ENCODE measurements at regions not wholly inside any gene's neighbourhood (a gene's known extent, or its start where the extent isn't known, plus 50 kb on each side); places are given as distances from the start of the nearest gene placed in this dataset.

DNA sequence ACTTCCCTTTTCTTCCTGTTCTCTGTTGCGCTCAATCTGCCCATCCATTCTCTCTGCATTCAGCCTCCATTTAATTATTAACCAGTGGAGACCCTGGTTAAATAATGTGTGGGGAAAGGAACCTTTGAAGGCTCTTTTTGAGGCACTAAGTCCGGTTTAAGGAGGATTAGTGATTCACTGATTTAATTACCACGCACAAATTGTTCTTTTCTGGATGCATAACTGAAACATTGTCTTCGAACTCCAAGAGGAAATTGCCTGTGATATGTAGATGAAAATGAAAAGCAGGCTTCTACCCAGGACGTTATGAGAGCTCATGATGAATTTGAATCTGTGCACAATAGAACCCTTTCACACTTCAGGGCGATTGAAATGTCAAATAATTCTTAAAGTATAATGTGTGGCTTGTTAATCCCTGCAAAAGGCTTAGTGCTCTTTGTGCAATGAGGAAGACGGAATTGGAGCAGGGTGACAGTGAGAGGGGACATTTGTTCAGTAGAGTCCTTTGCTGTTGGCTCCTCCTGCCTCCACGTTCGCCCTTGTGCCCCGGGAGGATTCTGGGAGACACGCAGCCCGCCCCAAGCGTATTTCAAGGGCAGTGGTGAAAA lies 51.1 kb upstream of the ZNF236 start:
- no peak overlapping the region for H3K4me3 ChIP-seq (ENCODE audit: low read length)
- TF ChIP-seq, protein P1, sequence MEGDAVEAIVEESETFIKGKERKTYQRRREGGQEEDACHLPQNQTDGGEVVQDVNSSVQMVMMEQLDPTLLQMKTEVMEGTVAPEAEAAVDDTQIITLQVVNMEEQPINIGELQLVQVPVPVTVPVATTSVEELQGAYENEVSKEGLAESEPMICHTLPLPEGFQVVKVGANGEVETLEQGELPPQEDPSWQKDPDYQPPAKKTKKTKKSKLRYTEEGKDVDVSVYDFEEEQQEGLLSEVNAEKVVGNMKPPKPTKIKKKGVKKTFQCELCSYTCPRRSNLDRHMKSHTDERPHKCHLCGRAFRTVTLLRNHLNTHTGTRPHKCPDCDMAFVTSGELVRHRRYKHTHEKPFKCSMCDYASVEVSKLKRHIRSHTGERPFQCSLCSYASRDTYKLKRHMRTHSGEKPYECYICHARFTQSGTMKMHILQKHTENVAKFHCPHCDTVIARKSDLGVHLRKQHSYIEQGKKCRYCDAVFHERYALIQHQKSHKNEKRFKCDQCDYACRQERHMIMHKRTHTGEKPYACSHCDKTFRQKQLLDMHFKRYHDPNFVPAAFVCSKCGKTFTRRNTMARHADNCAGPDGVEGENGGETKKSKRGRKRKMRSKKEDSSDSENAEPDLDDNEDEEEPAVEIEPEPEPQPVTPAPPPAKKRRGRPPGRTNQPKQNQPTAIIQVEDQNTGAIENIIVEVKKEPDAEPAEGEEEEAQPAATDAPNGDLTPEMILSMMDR (conservative IDR thresholded peaks at IDR 0.05; ENCODE audit: low read length): no peak
- DNase-seq (ENCODE audit: low read depth): no peak

DNA sequence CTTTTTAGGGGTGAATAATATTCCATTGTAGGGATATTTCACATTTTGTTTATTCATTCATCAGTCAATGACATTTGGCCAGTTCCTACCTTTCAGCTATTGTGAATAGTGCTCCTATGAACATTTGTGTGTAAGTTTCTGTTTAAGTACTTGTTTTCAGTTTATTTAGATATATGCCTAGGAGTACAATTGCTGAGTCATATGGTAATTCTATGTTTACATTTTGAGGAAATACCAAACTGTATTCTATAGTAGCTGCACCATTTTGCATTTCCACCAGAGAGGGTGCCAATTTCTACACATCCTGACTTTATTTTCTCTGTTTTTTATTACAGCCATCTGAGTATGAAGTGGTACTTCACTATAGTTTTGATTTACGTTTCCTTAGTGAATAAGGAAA lies 54.4 kb upstream of the ZNF236 start:
- DNase-seq (ENCODE audit: low read depth): no peak
- H3K4me3 ChIP-seq (ENCODE audit: low read length): no peak overlapping the region
- TF ChIP-seq, protein P1 (conservative IDR thresholded peaks at IDR 0.05; ENCODE audit: low read length): no peak

DNA sequence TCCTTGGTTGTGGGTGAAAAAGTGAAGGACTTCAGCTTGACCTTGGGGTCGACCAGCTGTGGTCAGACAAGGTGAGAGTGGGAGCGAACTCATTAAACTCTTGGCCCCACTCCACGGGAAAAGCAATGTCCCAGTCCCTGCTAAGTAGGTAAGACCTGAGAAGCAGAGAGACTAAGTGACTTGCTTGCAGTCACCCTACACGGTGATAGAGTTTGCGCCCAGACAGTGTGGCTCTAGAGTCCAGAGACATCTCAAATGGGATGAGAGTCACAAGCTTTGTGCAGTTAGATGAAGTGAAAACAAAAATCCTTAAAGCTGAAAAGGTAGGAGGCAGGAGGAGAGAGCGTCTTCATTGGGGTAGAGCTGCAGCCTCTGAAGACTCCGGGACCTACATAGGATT lies 55.9 kb upstream of the ZNF236 start:
- DNase-seq (ENCODE audit: low read depth): no peak
- no peak overlapping the region for H3K4me3 ChIP-seq (ENCODE audit: low read length)
- TF ChIP-seq, protein P1 (conservative IDR thresholded peaks at IDR 0.05; ENCODE audit: low read length): no peak

DNA sequence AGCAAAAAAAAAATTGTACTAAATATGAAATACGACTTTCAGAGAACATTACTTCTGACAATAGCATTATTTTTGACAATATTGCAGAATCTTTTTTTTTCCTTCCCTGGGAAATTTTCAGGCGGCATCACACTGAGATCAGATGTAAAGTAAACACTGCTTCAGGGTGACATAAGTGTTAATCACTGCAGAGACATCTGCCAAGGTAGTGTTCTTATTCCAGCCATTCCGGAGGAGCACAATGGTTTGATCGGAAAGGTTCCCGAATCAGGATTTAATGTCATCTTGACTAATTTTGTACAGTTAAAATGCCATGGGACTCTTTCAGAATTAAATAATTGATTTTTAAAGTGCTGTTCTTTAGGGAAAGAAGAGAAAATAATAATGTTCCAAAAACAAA lies 56.7 kb upstream of the ZNF236 start:
- DNase-seq (ENCODE audit: low read depth): no peak

DNA sequence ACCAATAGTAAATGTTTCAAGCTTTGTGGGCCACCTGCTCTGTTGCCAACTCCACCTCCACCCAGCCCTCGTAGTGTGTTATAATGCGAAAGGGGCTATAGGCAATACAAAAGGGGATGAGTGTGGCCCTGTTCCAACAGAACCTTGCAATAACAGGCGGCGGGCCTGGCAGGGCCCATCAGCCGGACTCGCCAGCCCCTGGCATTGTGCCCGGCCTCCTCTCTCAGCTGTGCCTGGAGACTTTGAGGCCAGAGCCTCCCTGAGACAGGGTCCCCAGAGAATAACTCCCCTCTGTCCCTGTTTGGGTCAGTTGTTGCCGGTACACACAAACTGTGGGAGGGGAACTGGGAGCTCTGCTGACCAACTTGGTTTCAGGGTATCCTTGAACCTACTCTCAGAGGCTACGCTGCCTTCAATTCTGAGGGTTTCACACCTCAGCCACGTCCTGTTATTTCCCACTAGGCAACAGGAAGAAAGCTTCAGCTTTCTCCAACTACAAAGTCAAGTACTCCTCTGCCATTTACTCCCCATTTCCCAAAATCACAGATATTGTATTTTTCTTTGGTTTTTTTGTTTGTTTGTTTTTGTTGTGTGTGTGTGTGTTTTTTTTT lies 58.0 kb upstream of the ZNF236 start:
- TF ChIP-seq, protein P1 (conservative IDR thresholded peaks at IDR 0.05; ENCODE audit: low read length): no peak
- H3K4me3 ChIP-seq (ENCODE audit: low read length): no peak overlapping the region
- DNase-seq (ENCODE audit: low read depth): no peak

More for the DNA sequence above, 56.7 kb upstream of the ZNF236 start:
- no peak overlapping the region for H3K4me3 ChIP-seq (ENCODE audit: low read length)
- TF ChIP-seq, protein P1 (conservative IDR thresholded peaks at IDR 0.05; ENCODE audit: low read length): no peak

DNA sequence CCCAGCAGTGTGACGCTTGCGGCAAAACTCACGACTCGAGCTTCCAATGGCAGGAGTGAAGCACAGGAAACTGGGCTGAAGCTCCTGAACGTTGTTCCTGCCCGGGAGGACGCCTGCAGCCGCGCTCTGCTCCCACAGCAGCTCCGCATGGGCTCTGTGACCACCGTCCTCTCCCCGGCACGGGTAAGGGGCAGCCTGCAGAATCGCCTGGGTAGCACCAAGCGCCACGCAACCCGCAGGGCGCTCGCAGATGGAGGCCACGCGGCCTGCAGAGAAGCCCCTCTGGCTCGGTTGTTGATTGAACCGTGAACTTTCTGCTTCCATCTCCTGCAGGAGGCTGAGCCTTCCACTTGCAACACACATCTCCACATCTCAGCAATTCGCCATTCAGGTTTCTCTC lies 63.3 kb upstream of the ZNF236 start:
- no peak for DNase-seq (ENCODE audit: low read depth)
- TF ChIP-seq, protein P1 (conservative IDR thresholded peaks at IDR 0.05; ENCODE audit: low read length): no peak
- no peak overlapping the region for H3K4me3 ChIP-seq (ENCODE audit: low read length)

DNA sequence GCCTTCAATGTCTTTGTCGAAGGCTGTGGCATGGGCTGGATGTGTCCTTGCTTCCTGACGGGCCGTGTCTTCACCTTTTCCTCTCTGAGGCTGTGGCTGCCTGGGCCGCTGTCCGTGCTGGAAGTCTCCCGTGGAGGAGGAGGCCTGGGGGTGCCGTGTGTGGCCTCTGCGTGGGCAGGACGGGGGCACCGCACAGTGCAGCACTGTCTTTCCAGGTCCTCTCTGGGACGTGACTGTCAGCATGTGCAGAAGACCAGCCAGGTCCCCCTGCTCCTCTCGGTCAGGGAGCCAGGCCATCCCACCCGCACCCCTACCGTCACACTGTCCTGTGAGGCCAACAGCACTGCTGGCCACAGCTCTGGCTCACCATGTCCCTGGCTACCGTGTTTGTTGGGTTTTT lies 64.4 kb upstream of the ZNF236 start:
- no peak overlapping the region for H3K4me3 ChIP-seq (ENCODE audit: low read length)
- DNase-seq (ENCODE audit: low read depth): no peak
- TF ChIP-seq, protein P1 (conservative IDR thresholded peaks at IDR 0.05; ENCODE audit: low read length): no peak

Data from AG10803 (cell line).